Kidney glomerular epithelial cell (primary cell): ENCODE measurements at regions not wholly inside any gene's neighbourhood (a gene's known extent, or its start where the extent isn't known, plus 50 kb on each side); places are given as distances from the start of the nearest gene placed in this dataset.
"Not testable (repeated sequence)": the region's sequence is repeated elsewhere in the genome, so short reads cannot be mapped to it uniquely, and the experiment has no call there.

Experiments
- DNase-seq: peaks from one replicate; lab custom pipeline; 2025; lab: John Stamatoyannopoulos, UW

DNA sequence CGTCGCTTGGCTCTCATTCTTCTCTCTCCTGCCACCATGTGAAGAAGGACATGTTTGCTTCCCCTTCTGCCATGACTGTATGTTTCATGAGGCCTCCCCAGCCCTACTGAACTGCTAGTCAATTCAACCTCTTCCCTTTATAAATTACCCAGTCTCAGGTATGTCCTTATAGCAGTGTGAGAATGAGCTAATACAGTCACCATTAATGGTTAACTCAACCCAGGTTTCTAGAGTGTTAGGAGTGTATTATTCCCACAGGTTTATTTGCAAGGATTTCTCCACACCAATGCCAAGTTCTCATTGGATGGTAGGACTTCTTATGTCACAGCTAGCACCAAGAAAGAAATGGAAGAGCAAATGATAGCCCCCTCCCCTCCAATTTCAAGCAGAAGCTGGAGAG lies 71.9 kb downstream of the DYNAP start:
- no peak for DNase-seq

DNA sequence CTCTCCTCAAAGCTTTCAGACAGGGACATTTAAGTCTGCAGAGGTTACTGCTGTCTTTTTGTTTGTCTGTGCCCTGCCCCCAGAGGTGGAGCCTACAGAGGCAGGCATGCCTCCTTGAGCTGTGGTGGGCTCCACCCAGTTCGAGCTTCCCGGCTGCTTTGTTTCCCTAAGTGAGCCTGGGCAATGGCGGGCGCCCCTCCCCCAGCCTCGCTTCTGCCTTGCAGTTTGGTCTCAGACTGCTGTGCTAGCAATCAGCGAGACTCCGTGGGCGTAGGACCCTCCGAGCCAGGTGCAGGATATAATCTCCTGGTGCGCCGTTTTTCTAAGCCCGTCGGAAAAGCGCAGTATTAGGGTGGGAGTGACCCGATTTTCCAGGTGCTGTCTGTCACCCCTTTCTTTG lies 78.7 kb downstream of the DYNAP start:
- DNase-seq: not testable (repeated sequence)

DNA sequence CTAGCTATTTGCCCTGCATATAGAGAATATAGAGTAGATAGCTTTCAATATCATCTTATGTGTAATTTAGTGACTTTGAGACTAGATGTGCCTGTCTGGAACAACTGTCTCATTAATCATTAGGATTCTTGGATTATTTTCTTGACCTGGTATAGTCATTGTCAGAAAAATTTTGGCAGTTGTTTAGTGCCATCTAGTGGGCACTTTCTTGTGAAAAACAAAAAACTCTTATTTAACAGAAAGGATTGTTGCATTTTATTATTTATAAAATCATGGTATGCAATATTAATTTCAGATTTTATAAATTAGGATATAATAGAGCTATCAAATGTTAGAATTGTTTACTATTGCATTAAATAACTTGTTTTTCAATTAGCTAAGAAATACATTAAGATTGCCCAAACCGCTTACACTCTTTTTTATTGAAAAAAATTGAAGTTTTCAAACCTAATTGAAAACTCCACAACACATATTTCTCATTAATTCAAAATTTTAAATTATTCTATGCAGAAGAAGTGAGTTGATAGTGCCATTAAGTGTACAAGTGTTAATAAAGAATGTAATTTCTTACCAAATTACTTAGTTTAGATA lies 80.3 kb downstream of the DYNAP start:
- peak; percentile 29 for DNase-seq

DNA sequence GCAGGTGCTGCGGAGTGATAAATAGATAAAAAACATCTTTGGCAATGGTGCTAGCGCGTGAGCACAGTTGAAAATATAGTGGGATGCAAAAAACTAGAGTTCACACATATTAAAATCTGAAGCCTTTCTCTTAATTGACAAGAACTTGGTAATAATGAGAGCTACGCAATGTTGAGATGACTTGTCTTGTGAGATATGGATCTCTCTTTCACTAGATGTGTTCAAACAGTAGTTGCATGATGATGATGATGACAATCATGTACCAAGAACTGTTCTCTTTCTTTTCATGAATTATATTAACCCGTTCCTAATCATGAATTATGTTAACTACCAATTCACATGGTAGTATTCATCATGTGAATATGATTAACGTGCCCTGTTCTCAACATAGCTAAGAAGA lies 81.1 kb downstream of the DYNAP start:
- no peak for DNase-seq

DNA sequence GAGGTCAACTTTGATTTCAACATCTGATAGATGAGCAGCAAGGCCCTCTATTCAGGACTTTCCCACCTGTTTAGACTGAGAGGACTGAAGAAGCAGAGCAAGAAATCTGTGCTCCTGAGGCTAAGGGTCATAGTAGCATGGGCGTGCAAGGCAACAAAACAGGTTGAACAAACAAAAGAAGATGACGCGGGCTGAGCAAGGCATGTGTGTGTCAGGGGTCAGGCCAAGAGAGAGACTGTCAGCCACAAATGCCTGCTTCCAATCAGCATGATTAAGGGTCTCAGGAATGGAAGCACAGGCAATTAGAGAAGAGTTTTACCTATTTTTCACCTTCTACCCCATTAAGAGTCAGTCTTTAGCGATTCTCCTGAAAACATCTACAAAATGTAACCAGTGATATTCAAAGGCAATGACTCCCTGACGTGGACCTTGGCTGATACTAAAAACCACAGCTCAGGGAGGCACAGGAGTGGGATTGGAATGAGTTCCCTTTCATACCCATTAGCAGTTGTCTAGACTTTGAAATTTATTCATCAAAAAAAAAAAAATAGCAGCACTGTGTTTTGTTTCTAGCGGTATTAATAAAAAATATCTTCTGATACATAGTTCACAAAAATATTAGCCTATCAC lies 81.9 kb downstream of the DYNAP start:
- DNase-seq: peak; percentile 20

DNA sequence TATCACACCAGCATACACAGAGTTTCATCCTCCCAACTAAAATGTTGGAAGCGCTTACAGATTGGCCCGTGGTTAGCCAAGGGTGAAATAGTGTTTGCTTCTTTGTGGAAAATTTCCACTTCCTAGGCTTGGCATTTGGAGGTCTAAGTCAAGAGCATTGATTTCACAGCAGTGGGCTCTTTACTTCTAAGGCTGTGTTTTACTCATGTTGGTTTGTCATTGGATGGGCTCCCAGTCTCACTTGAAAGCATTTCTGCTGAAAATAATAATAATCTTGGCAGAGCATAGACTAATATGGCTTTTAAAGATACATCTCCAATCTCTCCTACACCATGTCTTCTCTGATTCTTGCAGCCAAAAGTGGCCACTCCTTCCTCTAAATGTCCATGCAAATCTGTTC lies 82.9 kb downstream of the DYNAP start:
- no peak for DNase-seq

DNA sequence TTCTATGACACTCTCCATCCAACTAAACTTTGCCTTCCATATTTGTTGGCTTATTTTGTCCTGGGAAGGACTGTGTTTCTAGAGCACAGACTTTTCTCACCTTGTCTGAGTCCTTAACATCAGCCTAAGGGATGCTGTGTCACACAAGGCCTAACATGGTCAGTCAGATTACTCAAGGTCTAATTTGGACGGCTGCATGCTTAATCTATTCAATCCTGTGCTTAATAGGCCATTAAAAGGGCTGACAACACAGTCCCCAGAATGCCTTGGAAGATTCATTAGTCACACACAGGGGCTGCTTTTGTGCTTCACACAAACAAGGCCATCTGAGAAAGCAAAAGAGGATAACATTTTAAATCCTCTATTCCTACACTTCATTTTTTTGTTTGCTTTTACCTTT lies 84.0 kb downstream of the DYNAP start:
- DNase-seq: no peak

DNA sequence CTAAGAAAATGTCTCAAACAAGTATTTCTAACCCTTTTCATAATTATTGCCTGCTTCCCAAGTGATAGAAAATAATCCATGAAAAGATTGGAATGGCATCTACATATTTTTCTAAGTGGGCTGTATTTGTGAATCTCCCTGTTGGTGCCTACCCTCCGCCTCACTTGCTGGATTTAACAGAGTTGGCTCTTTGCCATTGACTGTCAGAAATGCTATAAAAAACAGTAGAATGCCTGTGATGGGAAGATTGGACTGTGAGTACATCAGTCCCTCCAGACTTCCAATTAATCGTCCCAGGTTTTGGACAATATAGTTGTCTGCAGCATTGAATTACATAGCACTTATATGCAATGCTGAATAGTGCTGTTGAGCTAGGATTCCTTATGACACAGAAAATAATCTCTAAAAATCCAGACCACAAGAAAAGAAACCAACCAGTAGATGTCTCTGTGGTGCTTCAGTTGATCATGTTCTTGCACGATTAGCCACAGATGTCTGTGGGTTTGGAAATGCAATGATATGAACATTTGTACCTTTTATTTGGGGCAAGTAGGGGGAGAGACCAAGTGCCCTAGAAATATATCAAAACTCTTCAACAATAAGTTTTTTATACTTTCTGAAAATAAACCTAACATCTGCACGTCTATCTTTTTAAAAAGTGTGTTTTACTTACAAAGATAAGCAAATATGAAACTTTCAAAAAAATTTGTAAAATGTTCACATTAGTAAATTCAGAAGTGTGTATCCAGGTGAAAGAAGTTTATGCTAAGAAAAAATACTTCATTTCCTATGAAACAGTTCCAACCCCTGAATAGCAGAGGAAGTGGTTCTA lies 88.5 kb downstream of the DYNAP start:
- peak; percentile 67 for DNase-seq

DNA sequence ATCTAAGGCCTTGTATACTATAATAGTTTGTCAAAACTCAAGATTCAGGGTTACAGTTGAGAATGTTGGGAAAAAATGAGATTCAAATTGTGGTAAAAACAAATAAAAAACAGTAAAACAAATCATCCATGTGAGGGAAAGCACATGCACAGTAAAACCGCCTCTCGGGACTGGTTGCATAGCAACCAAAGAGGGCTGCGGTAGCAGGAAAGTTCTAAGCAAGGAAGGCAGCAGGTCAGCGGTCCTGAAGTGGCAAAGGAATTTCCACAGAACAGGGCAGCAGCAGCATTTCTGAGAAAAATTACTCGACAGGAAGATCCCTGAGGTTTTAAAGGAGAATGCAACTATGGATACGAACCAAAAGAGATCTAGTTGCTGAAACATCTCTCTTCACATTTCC lies 93.7 kb downstream of the DYNAP start:
- peak; percentile 27 for DNase-seq

DNA sequence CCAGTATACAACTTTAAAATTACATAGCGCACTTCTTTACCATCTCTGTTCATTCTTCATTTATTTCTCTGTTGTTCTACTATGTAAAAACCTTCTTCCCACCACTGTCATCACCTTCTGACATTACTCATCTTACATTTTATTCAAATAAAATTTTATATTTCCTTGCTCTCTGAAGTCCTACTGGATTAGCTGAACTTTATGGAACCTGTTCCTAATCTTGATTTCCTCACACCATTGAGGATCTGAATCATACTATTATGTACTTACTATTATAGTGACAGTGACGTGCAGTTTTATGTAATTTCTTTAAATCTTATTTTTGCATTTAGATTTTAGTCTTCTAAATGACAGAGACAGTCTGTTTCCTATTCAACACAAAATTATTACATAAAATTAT lies 98.3 kb downstream of the DYNAP start:
- no peak for DNase-seq

DNA sequence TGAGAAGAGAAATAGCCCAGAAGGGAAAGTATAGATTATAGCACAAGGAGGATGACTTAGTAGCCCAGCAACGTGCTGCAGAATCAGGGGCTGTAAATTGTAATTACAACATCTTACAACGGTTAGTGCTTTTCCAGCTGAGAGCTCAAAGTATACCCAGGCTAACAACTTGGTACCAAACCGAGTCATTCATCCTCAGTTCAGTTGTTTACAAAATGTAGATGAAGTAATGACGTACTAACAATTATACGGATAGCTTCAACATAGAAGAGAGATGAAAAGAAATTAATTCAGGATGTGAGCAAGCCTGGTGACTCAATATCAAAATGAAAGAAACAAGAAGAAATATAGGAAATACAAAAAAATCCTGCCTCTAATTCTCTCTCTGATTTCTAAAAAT lies 99.2 kb downstream of the DYNAP start:
- no peak for DNase-seq

DNA sequence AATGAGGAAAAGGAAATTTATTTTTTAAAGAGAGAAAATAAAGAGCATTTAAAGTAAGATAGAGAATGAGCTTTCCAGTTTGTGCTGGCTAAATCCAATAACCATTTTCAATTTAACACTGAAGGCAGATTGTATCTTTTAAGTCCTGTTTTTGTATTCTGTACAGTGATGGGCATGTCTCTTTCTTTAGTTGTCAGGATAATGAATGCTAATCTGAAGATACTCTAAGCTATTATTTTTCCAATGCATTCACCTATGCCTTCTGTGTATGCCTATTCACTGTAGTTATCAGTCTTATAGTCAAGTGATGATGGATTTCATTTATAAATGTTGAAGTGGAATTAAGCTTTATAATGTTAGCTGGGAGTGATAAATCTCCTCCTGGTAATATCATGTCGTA lies 101.4 kb downstream of the DYNAP start:
- DNase-seq: no peak

DNA sequence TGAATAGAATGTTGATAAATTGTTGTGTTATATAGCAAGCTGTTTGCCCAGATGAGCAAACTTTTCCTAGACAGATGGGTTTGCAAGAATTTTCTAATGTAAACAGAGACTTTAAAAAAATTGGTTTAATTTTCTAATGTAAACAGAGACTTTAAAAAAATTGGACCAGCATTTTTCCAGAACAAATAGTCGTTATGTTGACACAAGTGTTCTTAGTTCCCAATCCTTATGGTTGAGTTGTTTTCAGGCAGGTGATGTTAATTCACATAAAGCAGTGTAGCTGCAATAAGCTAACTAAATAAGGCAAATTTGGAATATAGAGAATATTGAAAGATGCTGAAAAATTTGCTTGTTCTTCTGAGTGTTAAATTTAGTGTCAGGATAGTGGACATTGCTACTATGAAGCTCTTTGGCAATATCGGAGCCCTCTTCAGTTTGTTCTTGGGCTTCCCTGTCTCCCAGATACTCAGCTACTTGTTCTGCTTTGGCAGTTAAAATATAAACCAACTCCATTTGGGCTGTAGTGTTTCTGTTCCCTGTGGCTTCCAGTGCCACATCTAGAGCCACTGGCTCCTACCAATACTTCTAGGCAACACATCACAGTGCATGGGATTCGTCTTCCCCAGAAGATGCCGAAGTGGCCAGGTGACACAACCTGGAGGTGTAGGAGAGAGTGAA lies 105.7 kb downstream of the DYNAP start:
- no peak for DNase-seq

DNA sequence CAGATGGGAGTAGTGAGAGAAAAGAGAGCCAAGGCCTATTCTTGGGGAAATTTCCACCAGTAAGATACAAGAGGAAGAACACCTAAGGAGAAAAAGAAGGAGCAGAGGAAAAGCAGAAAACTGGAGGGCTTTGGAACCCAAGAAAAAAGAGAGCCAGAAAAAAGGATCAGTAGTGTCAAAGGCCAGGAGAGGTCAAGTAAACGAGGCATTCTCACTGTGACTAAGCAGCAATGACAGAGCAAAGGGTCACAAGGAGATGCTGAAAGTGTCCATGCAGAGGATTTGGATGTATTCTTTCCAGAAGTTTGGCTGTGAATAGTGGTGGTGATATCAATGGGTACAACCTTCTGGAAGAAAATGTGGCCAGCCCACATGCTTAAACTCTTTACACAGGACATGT lies 109.5 kb downstream of the DYNAP start:
- no peak for DNase-seq

DNA sequence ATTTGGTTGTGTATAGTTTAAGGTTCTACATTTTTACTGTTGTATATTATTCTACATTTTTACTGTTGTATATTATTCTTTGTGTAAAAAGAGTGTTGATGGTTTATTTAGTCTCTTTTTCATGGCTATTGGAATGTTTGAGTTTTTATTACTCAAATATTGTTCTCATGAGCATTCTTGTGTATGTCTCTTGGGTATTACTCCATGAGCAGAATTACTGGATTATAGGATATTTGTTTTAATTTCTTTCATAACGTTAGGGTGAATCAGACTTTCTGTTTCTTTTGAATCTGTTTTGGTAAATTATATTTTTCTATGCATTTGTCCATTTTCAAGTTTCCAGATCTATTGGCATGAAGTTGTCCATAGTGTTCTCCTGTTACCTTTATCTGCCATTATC lies 111.6 kb downstream of the DYNAP start:
- DNase-seq: no peak

DNA sequence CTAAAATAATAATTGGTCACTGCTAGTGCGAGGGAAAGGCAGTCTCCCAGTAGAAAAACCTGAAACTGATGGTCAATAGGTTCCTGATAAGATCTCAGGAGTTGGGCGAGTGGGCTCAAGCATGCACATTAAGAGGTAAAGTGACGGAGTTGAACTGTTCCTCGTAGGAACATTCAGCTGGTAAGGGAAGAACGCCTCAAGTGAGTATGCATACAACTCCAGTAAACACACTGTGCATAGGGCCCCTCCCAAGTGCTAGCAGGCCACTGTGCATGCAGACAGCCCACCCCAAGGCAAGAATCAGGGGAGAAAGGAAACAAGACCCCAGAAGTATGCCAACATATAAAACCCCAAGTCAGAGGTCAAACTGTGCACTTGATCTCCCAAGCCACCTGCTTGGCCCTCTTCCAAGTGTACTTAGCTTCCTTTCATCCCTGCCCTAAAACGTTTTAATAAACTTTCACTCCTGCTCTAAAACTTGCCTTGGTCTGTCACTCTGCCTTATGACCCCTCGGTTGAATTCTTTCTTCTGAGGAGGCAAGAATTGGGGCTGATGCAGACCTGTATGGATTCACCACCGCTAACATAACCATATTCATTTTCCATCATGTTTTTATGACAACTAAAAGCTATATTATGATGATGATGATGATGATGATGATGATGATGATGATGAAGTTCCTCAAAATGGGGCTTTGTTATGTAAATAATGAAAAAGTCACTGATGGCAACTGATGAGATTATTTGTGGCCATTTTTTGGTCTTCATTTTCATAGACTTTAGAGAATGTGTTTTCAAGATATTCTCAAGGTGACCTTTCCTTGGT lies 118.0 kb upstream of the RAB27B start:
- DNase-seq: no peak

DNA sequence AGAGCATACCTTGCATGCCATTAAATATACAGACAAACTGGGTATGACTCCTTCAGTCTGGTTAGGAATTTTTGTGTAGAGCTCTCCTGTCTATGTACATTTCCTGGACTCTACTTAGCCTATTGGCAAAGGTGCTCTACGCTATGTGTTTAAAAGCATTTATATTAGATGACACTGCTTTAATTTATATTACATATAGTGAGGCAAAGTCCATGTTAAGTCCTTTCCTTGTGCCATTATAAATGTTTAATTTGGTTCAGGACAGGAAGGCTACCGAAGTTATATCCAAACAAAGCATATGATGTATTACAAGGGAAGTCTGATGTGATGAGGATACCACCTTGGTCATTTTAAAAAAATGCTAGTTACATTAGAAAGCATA lies 117.4 kb upstream of the RAB27B start:
- no peak for DNase-seq

DNA sequence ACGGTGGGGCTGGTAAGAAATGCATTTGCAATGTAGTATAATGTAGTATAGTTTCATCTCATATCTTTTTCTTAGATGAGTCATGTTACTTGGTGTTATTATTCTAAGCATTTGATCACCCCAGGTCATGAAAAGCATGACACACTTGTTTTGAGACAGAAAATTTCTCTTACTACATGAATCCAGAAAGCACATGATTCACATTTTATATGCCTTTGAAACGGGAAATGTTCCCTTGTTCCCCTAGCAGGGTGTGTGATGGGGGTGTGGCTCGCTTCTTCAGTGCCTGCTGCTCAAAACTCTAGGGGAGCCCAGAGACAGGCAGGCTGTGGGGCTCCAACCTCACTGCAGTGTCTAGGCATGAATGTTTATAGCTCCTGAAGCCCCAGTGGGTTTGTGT lies 116.0 kb upstream of the RAB27B start:
- no peak for DNase-seq

DNA sequence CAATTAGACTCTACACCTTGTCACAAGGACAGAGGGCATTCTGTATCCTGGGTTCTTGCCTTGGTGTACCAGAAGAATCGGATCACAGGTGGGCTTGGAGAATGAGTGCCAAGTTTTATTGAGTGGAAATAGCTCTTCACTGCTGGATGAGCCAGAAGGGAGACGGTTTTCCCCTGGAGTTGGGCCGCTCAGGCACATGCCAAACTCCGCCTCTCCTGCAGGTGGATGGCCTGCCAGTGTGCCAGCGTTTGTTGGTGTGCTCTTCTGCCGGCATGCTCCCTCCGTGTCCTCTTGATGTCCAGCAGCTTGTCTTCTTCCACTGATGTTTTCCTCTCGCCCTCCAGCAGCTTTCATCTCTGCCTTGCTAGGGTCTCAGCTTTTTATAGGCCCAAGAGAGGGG lies 115.5 kb upstream of the RAB27B start:
- no peak for DNase-seq

DNA sequence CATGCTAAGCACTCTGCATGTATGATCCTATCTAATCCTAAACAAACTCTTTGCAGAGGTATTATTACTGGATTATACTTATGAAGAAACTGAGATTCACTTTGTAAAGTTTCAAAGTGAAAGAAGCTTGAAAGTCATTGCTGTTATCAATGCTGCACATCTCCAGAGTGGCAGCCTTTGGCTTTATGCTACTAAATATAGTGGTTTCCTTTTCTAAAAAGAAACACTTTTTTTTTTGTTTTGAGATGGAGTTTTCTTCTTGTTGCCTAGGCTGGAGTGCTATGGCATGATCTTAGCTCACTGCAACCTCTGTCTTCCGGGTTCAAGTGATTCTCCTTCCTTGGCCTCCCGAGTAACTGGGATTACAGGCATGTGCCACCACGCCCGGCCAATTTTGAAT lies 114.9 kb upstream of the RAB27B start:
- no peak for DNase-seq

DNA sequence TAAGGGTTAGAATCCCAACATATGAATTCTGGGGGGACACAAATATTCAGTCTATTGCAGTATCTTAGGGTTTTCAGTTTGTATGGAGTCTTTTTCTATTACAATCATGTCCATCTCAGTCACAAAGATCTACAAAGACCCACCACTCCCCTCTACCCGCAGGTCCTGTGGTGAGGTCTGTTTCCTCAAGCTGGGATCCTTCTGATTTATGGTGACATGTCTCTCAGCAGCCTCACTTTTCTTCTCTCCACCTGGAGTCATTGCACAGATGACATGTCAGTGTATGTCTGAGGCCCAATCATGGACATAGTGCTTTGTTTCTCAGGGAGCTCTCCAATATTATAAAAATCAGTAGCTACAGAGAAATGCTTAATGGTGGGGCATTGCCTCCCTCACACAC lies 113.4 kb upstream of the RAB27B start:
- DNase-seq: no peak

DNA sequence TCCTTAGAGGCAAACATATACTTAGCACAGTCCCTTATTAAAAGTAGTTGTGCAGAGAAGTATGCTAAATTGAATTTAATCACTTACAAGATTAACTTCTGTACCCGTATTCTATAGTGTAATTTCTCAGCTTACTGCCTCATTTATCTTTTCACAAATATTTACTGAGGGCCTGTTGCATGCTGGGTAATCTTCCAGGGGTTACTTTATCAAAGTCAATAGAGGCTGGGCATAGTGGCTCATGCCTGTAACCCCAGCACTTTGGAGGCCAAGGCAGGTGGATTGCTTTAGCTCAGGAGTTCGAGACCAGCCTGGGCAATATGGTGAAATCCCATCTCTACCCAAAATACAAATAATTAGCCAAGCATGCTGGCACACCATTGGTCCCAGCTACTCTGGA lies 111.7 kb upstream of the RAB27B start:
- DNase-seq: no peak
